LNCAP (cell line): ENCODE measurements at regions not wholly inside any gene's neighbourhood (a gene's known extent, or its start where the extent isn't known, plus 50 kb on each side); places are given as distances from the start of the nearest gene placed in this dataset.

Experiments used
- TF ChIP-seq, protein P1 (sequence below): fragments of 450-650 bp; IDR thresholded peaks from 2 replicates; pipeline ENCODE4 v1.5.1; 2017; ENCODE audit warnings: mild to moderate bottlenecking

DNA sequence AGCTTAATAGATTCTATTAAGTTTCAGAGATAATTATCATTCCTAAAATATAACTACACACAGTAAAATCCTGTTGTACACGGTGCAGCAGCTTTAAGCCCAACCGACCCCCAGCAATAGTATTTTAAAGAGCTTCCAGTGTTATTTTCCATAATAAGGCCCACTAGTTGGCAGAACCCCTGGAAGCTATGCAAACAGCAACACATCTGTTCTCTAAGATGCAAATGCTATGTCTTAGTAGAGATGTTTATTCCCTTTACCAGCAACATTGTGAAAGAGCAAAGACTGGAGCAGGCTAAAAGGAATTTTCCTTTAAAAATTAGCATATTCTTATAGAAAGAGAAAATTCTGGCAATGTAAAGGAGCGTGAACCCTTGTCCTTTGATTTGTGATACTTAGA lies 819.7 kb upstream of the ALCAM start:
- TF ChIP-seq, protein P1, sequence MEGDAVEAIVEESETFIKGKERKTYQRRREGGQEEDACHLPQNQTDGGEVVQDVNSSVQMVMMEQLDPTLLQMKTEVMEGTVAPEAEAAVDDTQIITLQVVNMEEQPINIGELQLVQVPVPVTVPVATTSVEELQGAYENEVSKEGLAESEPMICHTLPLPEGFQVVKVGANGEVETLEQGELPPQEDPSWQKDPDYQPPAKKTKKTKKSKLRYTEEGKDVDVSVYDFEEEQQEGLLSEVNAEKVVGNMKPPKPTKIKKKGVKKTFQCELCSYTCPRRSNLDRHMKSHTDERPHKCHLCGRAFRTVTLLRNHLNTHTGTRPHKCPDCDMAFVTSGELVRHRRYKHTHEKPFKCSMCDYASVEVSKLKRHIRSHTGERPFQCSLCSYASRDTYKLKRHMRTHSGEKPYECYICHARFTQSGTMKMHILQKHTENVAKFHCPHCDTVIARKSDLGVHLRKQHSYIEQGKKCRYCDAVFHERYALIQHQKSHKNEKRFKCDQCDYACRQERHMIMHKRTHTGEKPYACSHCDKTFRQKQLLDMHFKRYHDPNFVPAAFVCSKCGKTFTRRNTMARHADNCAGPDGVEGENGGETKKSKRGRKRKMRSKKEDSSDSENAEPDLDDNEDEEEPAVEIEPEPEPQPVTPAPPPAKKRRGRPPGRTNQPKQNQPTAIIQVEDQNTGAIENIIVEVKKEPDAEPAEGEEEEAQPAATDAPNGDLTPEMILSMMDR, result no peak

DNA sequence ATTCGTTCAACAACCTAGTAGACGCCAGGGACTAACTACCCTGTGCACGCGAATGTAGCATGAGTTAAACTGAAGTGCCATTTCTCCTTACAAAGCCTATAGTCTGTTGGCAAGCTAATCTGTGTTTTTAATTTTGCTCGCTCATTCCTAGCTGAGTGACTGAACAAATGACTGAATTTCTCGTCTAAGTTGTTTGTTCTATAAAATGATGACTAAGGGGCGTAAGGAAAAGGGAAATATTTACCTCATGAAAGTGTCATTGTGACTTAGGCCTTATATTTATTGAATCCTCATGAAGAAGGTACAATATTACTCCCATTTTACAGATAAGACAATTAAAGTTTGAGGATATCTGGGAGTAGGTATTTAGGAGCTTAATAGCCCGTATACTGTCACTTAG lies 818.3 kb upstream of the ALCAM start:
- TF ChIP-seq, protein P1, result no peak

DNA sequence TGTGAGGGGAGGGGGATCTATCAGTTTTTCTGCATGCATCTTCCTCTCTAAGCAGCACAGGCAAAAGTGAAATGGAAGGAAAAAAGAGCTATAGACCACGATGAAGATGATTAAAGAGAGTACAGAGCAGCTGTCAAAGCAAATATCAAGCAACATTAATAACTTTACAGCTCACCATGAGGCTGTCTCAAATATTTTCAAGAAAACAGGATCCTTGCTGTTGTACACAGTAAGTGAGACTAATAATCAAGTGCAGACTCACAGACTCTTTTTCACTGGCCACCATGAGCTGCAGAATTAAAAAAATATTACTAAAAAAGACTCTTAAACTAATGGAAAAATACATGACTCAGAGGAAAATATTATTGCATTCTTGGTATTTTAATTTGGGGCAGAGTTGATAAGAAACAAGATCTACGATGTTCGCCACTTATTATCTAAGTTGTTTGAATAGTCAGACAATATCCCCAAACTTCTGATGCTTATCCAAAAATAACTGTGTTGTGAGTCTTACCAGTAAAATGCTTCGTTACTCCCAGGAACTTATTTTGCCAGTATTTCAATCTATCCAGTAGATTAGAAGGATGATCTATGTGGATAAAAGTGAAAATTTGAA lies 817.5 kb upstream of the ALCAM start:
- TF ChIP-seq, protein P1, result no peak

DNA sequence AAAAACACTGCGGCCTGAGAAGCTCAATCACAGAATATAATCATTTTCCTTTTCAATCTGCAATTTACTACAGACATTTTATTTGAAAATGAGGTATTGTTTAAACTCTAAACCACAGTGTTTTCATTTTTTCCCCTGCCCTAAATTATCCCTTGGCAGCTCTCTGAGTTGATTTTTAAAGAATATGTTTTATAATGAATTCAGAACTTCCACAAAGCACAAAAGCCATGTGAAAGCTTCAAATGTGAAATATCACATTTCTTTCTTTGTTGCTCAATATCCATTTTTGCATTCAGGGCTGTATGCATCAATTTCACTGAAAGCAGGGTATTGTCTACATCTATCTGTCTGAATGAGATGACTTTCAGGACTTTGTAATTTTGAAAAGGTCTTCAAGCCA lies 813.6 kb upstream of the ALCAM start:
- TF ChIP-seq, protein P1, result no peak

DNA sequence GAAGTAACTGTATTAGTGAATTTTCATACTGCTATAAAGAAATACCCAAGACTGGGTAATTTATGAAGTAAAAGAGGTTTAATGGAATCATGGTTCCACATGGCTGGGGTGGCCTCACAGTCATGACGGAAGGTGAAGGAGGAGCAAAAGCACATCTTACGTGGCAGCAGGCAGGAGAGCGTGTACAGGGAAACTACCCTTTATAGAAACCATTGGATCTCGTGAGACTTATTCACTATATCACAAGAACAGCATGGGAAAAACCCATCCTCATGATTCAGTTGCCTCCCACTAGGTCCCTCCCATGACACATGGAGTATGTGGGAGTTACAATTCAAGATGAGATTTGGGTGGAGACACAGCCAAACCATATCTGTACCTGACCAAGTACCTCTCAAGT lies 812.3 kb upstream of the ALCAM start:
- TF ChIP-seq, protein P1, result no peak

DNA sequence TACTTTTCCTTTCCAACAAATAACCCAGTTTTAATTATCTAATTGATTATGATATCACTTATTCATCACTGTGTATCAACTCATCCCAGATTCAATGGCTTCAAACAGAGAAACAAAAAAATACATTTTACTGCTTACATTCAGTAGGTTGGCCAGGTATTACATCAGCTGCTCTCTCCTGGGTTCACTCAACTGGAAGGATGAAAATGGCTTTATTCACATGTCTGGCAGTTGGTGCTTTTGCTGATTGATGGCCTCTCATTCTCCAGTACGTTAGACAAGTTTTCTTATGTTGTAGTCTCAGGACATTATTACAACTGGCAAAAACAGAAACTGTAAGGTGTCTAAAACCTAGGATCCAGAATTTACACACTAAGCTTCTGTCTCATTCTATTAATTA lies 811.0 kb upstream of the ALCAM start:
- TF ChIP-seq, protein P1, result no peak

DNA sequence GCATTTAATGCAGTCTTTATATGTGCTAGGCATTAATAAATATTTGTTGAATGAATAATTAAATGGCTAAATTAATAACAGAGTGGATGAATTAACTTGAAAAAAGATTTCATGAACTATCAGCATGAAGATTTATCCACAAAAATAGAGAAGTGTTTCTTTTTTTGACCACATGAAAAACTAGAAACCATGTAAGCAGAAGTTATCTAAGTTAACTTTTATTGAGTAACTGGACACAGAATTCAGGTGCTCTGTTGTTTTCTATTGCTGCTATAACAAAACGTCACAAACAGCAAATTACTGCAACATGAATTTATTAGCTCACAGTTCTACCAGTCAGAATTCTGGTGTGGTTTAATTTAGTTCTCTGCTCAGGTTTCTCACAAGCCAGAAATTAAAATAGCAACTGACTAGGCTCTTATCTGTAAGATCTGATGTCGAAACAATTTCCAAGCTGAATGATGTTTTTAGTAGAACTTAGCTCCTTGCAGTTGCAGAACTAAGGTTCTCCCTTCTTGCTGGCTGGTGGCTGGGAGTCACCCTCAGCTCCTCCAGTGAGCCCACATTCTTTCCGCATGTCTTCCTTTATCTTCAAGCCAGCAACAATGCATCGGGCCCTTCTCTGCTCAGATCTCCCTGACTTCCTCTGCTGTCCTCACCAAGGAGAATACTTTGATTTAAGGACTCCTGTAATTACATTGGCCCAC lies 810.2 kb upstream of the ALCAM start:
- TF ChIP-seq, protein P1, result no peak
